GM18858 (cell line): ENCODE measurements at regions not wholly inside any gene's neighbourhood (a gene's known extent, or its start where the extent isn't known, plus 50 kb on each side); places are given as distances from the start of the nearest gene placed in this dataset.

Experiments used
- ATAC-seq: cut with Tn5 transposase; IDR thresholded peaks from one replicate; pipeline ENCODE4 v1.9.1; 2021; ENCODE audit not compliant: unreplicated experiment

DNA sequence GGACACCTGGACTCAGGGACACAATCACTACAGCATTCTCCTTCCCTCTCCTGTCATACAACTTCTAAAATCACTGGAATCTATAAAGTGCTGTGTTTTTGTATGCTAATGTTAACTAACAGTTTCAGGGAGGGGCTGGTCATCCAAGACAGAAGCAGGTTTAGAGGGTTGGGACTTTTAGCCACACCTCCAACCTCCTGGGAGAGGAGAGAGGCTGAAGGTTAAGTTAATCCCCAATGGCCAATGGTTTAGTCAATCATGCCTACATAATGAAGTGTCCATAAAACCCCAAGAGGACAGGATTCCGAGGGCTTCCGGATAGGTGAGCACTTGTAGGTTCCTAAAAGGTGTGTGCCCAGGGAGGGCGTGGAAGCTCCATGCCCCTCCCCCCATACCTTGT lies 219.3 kb upstream of the CTNNB1 start:
- ATAC-seq: no peak

GRCh38 chr3:40980467-40980866 lies 218.8 kb upstream of the CTNNB1 start:
- ATAC-seq: no peak

GRCh38 chr3:40985195-40985594 lies 214.1 kb upstream of the CTNNB1 start:
- no peak for ATAC-seq

- no peak for ATAC-seq
These were observed 210.8 kb upstream of the CTNNB1 start for GRCh38 chr3:40988468-40988867.

DNA sequence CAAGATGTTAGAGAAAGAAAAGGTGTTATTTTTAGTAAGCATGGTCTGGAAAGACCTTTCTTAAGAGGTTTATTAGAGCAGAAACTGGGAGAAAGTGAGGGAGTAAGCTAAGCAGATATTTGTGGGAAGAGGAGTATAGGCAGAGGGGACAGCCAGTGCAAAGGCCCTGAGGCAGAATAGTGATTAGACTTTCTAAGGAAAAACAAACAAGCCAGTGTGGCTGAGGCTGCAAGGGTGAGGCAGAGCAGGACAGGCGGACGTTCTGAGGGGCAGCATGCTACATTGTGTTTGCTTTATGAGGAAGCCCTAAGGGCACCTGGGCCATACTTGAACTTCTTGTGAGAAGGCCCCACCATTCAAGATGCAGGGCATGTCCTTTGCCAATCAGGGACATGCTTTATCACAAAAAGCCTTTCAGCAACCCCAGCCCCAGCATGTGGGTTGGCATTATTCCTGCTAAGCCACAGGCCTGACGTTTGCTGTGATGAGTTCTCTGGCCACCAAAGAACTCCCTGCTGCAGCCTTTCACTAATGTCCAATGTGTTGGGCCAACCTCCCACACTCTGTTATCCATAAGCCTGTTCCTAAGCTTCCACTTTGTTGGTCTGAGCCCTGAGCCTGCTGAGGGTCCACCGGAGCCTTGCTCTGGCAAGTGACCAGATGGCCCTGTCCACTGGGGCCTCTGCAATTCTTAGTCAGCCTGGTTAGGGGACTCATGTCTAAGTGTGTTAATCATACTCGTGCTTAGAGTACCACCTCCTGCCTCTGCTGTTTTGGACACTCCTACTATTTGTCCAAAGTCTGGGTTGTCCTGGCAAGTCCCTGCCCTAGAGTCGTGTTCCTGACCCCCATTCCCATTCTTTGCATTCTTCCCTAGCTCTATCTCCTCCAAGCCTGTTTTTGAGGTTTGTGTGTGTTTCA lies 209.9 kb upstream of the CTNNB1 start:
- no peak for ATAC-seq

DNA sequence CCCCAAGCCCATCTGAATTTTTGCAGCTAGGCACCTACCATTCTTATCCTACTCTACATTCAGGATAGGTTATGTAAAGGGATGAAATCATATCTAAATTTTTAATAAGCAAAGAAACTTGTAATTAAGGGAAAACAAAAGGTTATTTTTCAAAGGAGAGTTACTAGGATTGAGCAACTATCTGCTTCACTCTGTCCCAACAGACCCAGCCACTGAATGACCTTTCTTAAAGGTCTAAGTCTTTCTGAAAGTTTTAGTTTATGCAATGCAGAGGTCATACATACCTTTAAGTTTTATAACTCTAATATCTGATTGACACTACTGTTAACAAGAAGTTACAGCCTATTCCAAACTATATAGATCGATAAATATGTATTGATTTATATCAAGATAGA lies 209.2 kb upstream of the CTNNB1 start:
- ATAC-seq: no peak

GRCh38 chr3:40992023-40992422 lies 207.3 kb upstream of the CTNNB1 start:
- ATAC-seq: no peak

DNA sequence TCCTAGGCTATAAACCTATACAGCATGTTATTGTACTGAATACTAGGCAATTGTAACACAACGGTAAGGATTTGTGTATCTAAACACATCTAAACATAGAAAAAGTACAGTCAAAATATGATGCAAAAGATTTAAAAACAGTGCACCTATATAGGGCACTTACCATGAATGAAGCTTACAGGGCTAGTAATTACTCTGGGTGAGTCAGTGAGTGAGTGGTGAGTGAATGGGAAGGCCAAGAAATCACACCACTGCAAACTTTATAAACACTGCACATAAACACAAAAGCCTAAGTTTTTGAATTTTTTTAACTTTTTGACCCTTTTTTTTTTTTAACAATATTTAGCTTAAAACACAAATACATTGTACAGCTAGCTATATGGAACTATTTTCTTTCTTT lies 204.7 kb upstream of the CTNNB1 start:
- ATAC-seq: no peak

DNA sequence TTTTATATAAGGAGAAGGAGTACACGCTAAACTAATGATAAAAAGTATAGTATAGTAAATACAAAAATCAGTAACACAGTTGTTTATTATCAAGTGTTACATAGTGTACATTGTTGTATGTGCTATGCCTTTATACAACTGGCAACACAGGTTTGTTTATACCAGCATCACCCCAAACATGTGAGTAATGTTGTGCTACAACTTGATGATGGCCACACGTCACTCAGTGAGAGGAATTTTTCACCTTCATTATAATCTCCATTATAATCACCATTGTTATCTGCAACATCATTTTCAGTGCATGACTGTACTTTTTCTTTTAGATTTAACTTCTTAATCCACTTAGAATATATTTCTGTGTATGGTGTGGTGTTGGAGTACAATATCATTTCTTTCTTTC lies 204.0 kb upstream of the CTNNB1 start:
- no peak for ATAC-seq

DNA sequence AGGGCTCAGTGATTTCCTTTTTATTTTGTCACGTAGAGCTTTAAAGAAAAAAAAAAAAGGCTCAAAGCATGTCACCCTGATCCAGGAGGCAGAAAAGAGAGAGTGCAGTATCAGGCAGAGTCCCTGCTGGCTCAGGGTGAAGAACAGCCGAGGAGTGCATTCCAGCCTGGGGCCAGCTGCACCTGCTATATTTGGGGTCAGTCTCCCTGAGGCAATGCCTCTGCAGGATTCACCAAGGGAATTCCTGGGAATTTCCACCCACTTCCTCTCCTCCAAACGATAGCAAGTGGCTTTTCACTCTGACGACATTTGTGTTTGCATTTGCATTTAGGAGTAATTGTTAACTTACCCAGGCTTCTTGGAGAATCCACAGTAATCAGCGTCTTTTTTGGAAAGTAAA lies 202.9 kb upstream of the CTNNB1 start:
- ATAC-seq: no peak

GRCh38 chr3:40996827-40997710 lies 202.2 kb upstream of the CTNNB1 start:
- no peak for ATAC-seq

- no peak for ATAC-seq
These were observed 201.4 kb upstream of the CTNNB1 start for GRCh38 chr3:40997711-40998519.

GRCh38 chr3:40999682-41000081 lies 199.6 kb upstream of the CTNNB1 start:
- ATAC-seq: no peak

GRCh38 chr3:41000471-41000870 lies 198.8 kb upstream of the CTNNB1 start:
- ATAC-seq: no peak

- no peak for ATAC-seq
These were observed 197.7 kb upstream of the CTNNB1 start for GRCh38 chr3:41001556-41001955.

- no peak for ATAC-seq
These were observed 197.2 kb upstream of the CTNNB1 start for GRCh38 chr3:41002104-41002503.

DNA sequence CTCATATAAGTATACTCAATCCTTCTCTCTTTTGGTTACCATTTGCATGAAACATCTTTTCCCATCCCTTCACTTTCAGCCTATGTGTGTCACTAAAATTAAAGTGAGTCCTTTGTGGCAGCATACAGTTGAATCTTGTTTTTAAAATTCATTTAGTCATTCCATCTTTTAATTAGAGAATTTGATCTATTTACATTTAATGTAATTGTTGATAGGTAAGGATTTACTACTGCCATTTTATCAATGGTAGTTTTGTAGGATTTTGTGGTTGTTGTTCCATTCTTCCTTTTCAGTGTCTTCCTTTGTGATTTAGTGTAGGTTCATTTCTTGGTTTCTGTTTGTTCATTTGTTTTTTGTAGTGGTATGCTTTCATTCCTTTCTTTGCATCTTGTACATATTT lies 191.9 kb upstream of the CTNNB1 start:
- ATAC-seq: no peak

DNA sequence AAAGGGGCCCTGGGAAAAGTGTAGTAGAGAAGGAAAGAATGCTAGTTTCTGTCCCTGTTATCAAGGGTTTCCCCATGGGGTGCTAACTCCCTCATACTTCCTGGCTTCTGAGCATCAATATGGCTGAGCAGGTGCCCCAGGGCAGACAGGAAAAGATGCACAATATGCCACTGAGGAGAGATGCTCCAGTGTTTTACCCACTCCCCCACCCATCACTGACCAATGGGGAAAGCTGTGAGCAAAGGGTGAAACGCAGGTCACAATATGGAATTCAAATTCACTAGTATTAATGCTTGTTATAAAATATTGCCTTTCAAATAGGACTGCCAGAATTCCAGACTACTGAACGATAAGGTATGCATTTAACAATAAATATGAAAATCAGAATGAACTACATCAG lies 187.5 kb upstream of the CTNNB1 start:
- no peak for ATAC-seq

GRCh38 chr3:41018855-41019254 lies 180.4 kb upstream of the CTNNB1 start:
- ATAC-seq: no peak

GRCh38 chr3:41024031-41024836 lies 175.1 kb upstream of the CTNNB1 start:
- ATAC-seq: no peak
